DMS114 treated with DMSO at 0.1 percent for 48 hours (cell line): ENCODE measurements at regions not wholly inside any gene's neighbourhood (a gene's known extent, or its start where the extent isn't known, plus 50 kb on each side); places are given as distances from the start of the nearest gene placed in this dataset.
A peak's percentile ranks its signal among the peaks of the same experiment; 100 is the strongest.

Source experiments
- DNase-seq: peaks from one replicate; lab custom pipeline; 2025; ENCODE audit not compliant: unreplicated experiment; lab: John Stamatoyannopoulos, UW

- no peak for DNase-seq
Measured at GRCh38 chr20:34163307-34163706, 51.3 kb upstream of the EIF2S2 start.

DNA sequence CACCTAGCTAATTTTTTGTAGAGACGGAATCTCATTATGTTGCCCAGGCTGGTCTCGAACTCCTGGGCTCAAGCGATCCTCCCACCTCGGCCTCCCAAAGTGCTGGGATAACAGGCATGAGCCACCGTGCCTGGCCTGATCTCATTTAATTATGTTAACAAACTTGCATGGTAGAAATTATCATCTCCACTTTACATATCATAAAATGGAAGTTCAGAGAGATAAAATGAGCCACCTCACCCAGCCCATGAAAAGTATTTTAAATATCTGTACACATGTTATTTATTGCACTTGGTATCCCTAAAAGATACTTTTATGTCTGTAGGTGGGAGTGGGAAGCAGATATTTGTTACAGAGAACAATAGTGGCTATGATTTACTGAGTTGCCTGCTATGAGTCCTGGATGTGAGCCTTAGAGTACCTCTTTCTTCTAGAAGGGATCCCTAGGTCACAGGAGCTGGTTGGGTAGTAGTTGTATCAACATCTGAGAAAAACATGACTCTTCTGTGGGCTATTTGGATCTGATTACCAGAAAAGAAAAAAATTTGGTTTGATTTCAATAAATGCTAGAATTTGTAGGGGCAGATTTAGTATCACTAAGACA lies 52.4 kb upstream of the EIF2S2 start:
- DNase-seq = no peak

- no peak for DNase-seq
Measured at GRCh38 chr20:34165018-34165619, 53.1 kb upstream of the EIF2S2 start.

DNA sequence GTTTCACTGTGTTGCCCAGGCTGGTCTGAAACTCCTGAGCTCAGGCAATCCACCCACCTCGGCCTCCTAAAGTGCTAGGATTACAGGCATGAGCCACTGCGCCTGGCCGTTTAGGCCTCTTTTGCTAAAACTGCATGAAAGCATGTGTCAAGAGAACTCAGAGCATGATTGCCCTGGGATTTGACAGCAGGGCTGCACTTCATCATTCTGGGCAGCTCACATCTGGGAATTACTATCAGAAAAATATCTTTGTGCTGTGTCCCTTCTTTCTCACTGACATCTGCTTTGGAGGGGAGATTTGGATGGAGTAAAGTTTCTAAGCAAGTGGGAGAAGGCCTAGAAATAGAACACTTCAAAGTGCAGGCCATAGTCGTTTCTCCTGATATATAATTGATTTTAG lies 59.6 kb upstream of the EIF2S2 start:
- DNase-seq = no peak

GRCh38 chr20:34172926-34173325 lies 60.9 kb upstream of the EIF2S2 start:
- DNase-seq = no peak

DNA sequence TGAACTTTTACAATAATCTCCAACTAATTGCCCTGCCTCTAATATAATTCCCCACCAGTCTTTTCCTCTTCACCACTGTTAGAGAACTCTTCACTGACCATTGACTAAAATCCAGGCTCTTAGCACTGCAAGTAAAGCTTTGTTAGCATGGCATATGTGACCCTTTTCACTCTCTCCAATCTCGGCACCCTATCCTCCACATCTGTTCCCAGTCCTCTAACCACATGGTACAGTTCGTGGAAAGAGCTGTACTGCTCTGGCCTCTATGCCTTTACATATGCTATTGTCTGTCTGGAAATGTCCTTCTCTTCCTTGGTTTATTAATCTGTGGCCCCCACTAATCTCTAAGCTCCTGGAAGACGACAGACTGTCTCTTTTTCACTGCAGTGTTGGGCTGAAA lies 63.0 kb upstream of the EIF2S2 start:
- DNase-seq = no peak

- DNase-seq = no peak
Measured at GRCh38 chr20:34175879-34176278, 63.8 kb upstream of the EIF2S2 start.

- DNase-seq = no peak
Measured at GRCh38 chr20:34177052-34177451, 64.2 kb upstream of the ASIP start.

GRCh38 chr20:34179637-34180360 lies 61.4 kb upstream of the ASIP start:
- no peak for DNase-seq

DNA sequence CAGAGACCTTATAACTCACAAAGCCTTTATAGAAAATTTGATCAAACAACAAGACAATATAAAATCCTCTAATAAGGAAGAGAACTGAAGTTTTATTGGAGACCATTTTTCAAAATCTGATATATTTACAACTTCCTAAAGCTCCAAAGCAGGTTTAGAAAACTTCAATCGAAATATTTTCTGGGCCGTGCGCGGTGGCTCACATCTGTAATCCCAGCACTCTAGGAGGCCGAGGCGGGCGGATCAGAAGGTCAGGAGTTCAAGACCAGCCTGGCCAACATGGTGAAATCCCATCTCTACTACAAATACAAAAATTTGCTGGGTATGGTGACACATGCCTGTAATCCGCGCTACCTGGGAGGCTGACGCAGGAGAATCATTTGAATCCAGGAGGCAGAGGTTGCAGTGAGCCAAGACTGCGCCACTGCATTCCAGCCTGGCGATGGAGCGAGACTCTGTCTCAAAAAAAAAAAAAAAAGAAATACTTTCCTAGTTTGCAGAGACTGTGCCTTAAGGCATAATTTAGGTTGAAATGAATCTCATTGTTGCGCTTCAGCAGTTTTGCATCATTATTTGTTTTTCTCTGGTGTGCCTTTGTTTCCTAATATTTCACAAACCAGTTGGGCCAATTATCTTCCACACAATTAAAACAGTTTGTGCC lies 60.6 kb upstream of the ASIP start:
- no peak for DNase-seq

GRCh38 chr20:34181484-34181883 lies 59.7 kb upstream of the ASIP start:
- DNase-seq = no peak

DNA sequence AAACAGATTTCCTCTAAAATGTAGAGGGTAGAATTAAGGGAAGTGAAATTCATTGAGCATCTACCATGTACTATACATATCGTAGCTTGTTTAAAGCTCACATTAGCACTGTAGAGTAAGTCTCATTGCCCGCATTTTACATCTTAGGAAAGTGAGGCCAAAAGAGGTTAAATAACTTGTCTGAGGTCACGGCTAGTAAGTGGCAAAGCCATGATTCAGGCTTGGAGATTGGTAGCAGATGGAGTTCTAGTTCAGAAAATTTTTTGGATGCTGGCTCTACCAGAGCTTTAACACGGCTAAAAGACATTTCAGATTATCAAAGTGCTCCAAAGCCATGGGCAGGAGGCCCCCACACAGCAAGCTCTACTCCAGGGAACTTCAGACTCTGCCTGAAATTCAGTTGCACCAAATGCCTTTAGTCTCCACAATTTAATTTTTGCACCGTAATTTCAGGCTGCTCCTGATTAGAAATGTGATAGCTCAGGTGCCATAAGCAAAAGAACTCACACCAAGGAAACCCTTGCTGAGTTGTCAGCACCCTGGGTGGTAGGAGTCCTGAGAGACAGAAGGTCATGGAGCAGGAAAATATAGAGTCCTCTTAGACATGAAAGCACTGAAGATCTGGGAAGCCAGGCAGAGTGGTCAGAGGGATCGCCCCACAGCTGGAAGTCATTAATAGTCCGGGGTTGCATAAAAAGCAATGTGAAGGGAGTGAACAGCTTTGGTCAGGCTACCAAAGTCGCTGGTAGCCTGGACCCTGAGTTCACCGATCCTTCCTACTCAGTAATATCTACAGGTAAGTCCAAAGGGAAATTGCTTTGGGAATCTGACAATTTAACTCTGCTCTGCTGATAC lies 55.2 kb upstream of the ASIP start:
- no peak for DNase-seq

DNA sequence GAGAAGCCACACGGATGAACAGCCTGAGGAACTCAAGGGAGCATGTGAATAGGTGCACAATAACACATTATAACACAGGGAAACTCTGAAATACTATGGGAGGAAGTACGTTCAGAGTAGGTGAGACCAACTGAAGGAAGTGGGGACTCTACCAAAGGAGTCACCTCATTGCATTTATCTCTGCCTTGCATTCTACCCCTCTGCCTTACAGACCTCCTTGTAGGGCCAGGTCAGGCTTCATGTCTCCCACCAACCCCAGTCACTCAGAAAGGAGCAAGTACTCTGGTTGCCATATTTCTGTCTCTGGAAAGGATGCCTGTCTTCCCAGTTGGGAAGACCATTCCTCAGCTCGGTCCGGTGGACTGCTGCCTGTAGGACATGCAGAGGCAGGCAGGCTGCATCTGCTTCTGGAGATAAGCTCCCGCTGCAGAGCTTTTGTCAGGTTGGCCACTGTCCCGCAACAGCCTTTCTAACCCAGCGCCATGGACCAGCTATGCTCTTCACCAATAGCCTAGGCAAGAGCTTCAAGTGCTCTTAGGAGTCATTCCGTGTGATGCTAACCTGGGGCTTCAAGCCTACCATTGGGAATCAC lies 51.6 kb upstream of the ASIP start:
- no peak for DNase-seq

GRCh38 chr20:34190262-34190661 lies 51.0 kb upstream of the ASIP start:
- DNase-seq = no peak

- DNase-seq = peak; percentile 54
Measured at GRCh38 chr20:34190679-34191090, 50.5 kb upstream of the ASIP start.
